Hematopoietic multipotent progenitor cell treated with erythropoietin and hydrocortisone succinate and interleukin-3 and kit ligand, for 4 days (in vitro differentiated cells): ENCODE measurements at regions not wholly inside any gene's neighbourhood (a gene's known extent, or its start where the extent isn't known, plus 50 kb on each side); places are given as distances from the start of the nearest gene placed in this dataset.

Source experiments
- DNase-seq: peaks from one replicate; pipeline ENCODE4 v3.0.0-alpha.2; 2015

- DNase-seq, result peak; percentile 69
These were observed 61.5 kb upstream of the RAPGEF2 start for GRCh38 chr4:159041054-159042034.

- DNase-seq, result peak; percentile 99
These were observed 60.7 kb upstream of the RAPGEF2 start for GRCh38 chr4:159042097-159042605.

GRCh38 chr4:159042868-159043267 is 60.0 kb upstream of the RAPGEF2 start:
- no peak for DNase-seq

GRCh38 chr4:159043861-159044260 is 59.0 kb upstream of the RAPGEF2 start:
- no peak for DNase-seq

- no peak for DNase-seq
These were observed 57.6 kb upstream of the RAPGEF2 start for GRCh38 chr4:159045321-159045720.

- peak; percentile 32 for DNase-seq
These were observed 56.2 kb upstream of the RAPGEF2 start for GRCh38 chr4:159046683-159047082.

GRCh38 chr4:159047478-159048165 is 55.3 kb upstream of the RAPGEF2 start:
- DNase-seq, result peak; percentile 89

- peak; percentile 30 for DNase-seq
These were observed 54.6 kb upstream of the RAPGEF2 start for GRCh38 chr4:159048166-159048886.

- no peak for DNase-seq
These were observed 53.0 kb upstream of the RAPGEF2 start for GRCh38 chr4:159049780-159050375.

GRCh38 chr4:159051245-159052071 is 51.4 kb upstream of the RAPGEF2 start:
- DNase-seq, result peak; percentile 19

GRCh38 chr4:159052315-159052714 is 50.6 kb upstream of the RAPGEF2 start:
- no peak for DNase-seq
